Esophagus muscularis mucosa (tissue), 4 donors: ENCODE measurements at regions not wholly inside any gene's neighbourhood (a gene's known extent, or its start where the extent isn't known, plus 50 kb on each side); places are given as distances from the start of the nearest gene placed in this dataset.
"Not testable (repeated sequence)": the region's sequence is repeated elsewhere in the genome, so short reads cannot be mapped to it uniquely, and the experiment has no call there.

Experiments
- DNase-seq: peaks from one replicate; pipeline ENCODE4 v3.0.0-alpha.2; 2017; ENCODE audit errors: extremely low spot score
- H3K27ac ChIP-seq, 4 donors: fragments of 200-600 bp; sonication (generic); replicated peaks in 1 of 4; 1 replicate in 3 of 4; 2 replicates in 1 of 4; pipeline ENCODE4 v1.5.1; 2016 to 2019; ENCODE audit warnings: mild to moderate bottlenecking in 1 of 4
- H3K27me3 ChIP-seq, 4 donors: fragments of 200-600 bp; sonication (generic); one replicate each; pipeline versions ENCODE4 v1.5.1 to v1.6.0; 2016 to 2019
- H3K36me3 ChIP-seq, 4 donors: fragments of 200-600 bp; sonication (generic); one replicate each; pipeline ENCODE4 v1.5.1; 2016 to 2019
- H3K4me1 ChIP-seq, 4 donors: fragments of 200-600 bp; sonication (generic); one replicate each; pipeline ENCODE4 v1.5.1; 2016 to 2019
- H3K4me3 ChIP-seq, 4 donors: fragments of 200-600 bp; sonication (generic); 1 replicate in 2 of 4; 2 replicates in 2 of 4; pipeline ENCODE4 v1.5.1; 2016 to 2019; ENCODE audit warnings: mild to moderate bottlenecking in 4 of 4, moderate library complexity in 1 of 4
- H3K9me3 ChIP-seq, 4 donors: fragments of 200-600 bp; sonication (generic); 1 replicate in 3 of 4; 2 replicates in 1 of 4; pipeline ENCODE4 v1.5.1; 2016 to 2019
- CTCF ChIP-seq, 3 experiments: fragments of 200-600 bp in 2 of 3; fragments of 450-650 bp in 1 of 3; sonication (generic) in 2 of 3; IDR thresholded peaks; one replicate each; pipeline ENCODE4 v1.5.1; 2017 to 2019; ENCODE audit warnings: antibody characterized with exemption in 3 of 3, mild to moderate bottlenecking in 2 of 3, moderate library complexity in 1 of 3
- EP300 ChIP-seq: sonication (generic); formaldehyde crosslinking; IDR thresholded peaks from one replicate; pipeline ENCODE4 v1.6.1; 2017; ENCODE audit warnings: antibody characterized with exemption
- POLR2A ChIP-seq: fragments of 450-650 bp; IDR thresholded peaks from one replicate; pipeline ENCODE4 v1.6.1; 2017; ENCODE audit warnings: antibody characterized with exemption, moderate library complexity, mild to moderate bottlenecking, low read depth
- POLR2AphosphoS5 ChIP-seq, 2 donors: sonication (generic); formaldehyde crosslinking; IDR thresholded peaks; one replicate each; pipeline ENCODE4 v1.6.1; 2017; ENCODE audit warnings: antibody characterized with exemption in 2 of 2
- WGBS: methylation state at CpG from one replicate; pipeline ENCODE4 v1.1.5; 2018; 5-methylcytosine and 5-hydroxymethylcytosine counted together
- intact Hi-C: fragments of 100-400 bp; cut with DNase I; formaldehyde crosslinking; loops from one replicate; pipeline ENCODE4 v1.15.1; 2023

- Histone ChIP-seq H3K4me1 (no peaks in the 10 kb centered on the region), H3K27me3 (no peaks in the 10 kb centered on the region), H3K9me3 (peaks cover 0 to 6% (median 2%) of the 10 kb centered on the region in 4 donors), H3K4me3 (no peak overlapping the region), H3K36me3 (no peaks in the 10 kb centered on the region), H3K27ac (no peak overlapping the region)
- no peak for DNase-seq
- no peak for TF ChIP-seq CTCF (IDR thresholded peaks at IDR 0.05)
- WGBS, result 88% methylated on average over 4 of the region's 4 CpGs
- intact Hi-C loops, result no loop called here
Measured at GRCh38 chr15:47908950-47909670, 191.8 kb downstream of the SEMA6D start.

- DNase-seq, H3K27me3 ChIP-seq, H3K9me3 ChIP-seq, H3K4me1 ChIP-seq, H3K27ac ChIP-seq, intact Hi-C loops, H3K4me3 ChIP-seq, H3K36me3 ChIP-seq: not testable (repeated sequence)
- WGBS, result 96% methylated on average over 6 of the region's 6 CpGs
Measured at GRCh38 chr15:47912910-47913309, 195.6 kb downstream of the SEMA6D start.

- H3K36me3 ChIP-seq, result no peaks in the 10 kb centered on the region
- TF ChIP-seq CTCF (IDR thresholded peaks at IDR 0.05), result no peak
- TF ChIP-seq POLR2AphosphoS5 (IDR thresholded peaks at IDR 0.05), result no peak
- no peak for TF ChIP-seq POLR2A
- no peak for TF ChIP-seq EP300
- 68% methylated on average over 1 of the region's 1 CpG for WGBS
Measured at GRCh38 chr15:47917881-47918280, 200.6 kb downstream of the SEMA6D start.

GRCh38 chr15:47918877-47919276, 201.6 kb downstream of the SEMA6D start:
- Histone ChIP-seq H3K4me1 (no peaks in the 10 kb centered on the region), H3K27me3 (no peaks in the 10 kb centered on the region), H3K4me3 (no peak overlapping the region), H3K36me3 (no peaks in the 10 kb centered on the region), H3K27ac (no peak overlapping the region), H3K9me3 (no peaks in the 10 kb centered on the region)
- intact Hi-C loops, result no loop called here
- no peak for DNase-seq
- TF ChIP-seq POLR2AphosphoS5 (IDR thresholded peaks at IDR 0.05) (no peak), EP300 (no peak), CTCF (IDR thresholded peaks at IDR 0.05) (no peak), POLR2A (no peak)
- 80% methylated on average over 3 of the region's 3 CpGs for WGBS

More at GRCh38 chr15:47917881-47918280, 200.6 kb downstream of the SEMA6D start:
- Histone ChIP-seq H3K4me3 (no peak overlapping the region), H3K4me1 (no peaks in the 10 kb centered on the region), H3K27me3 (no peaks in the 10 kb centered on the region), H3K27ac (no peak overlapping the region), H3K9me3 (no peaks in the 10 kb centered on the region)
- intact Hi-C loops, result no loop called here
- DNase-seq, result no peak

- no peak for TF ChIP-seq POLR2A
- TF ChIP-seq POLR2AphosphoS5 (IDR thresholded peaks at IDR 0.05), result no peak
- TF ChIP-seq EP300, result no peak
- Histone ChIP-seq H3K27ac (no peak overlapping the region), H3K4me3 (no peak overlapping the region), H3K36me3 (no peaks in the 10 kb centered on the region), H3K9me3 (no peaks in the 10 kb centered on the region), H3K4me1 (no peaks in the 10 kb centered on the region), H3K27me3 (no peaks in the 10 kb centered on the region)
- intact Hi-C loops, result no loop called here
- no peak for DNase-seq
- WGBS, result 80% methylated on average over 4 of the region's 4 CpGs
Measured at GRCh38 chr15:47924381-47924780, 196.4 kb upstream of the SLC24A5 start.
